Prostate gland (tissue), 2 donors: ENCODE measurements at regions not wholly inside any gene's neighbourhood (a gene's known extent, or its start where the extent isn't known, plus 50 kb on each side); places are given as distances from the start of the nearest gene placed in this dataset.

Experiments
- DNase-seq: peaks from one replicate; pipeline ENCODE4 v3.0.0-alpha.2; 2019; ENCODE audit warnings: low spot score
- H3K27ac ChIP-seq, 2 donors: fragments of 200-600 bp; sonication (generic); 2 replicates each; pipeline ENCODE4 v1.5.1; 2017 to 2019
- H3K27me3 ChIP-seq: fragments of 200-600 bp; sonication (generic); replicated peaks from 2 replicates; pipeline ENCODE4 v1.5.1; 2019; ENCODE audit not compliant: insufficient read depth
- H3K36me3 ChIP-seq, 2 donors: fragments of 200-600 bp; sonication (generic); 1 replicate in 1 of 2; 2 replicates in 1 of 2; pipeline versions ENCODE4 v1.5.1 to v1.8.1; 2017 to 2019
- H3K4me1 ChIP-seq: fragments of 200-600 bp; sonication (generic); replicated peaks from 2 replicates; pipeline ENCODE4 v1.5.1; 2019
- H3K4me3 ChIP-seq, 2 donors: fragments of 200-600 bp; sonication (generic); 2 replicates each; pipeline ENCODE4 v1.5.1; 2017 to 2019
- H3K9me3 ChIP-seq: fragments of 200-600 bp; sonication (generic); 2 replicates; pipeline ENCODE4 v1.5.1; 2017
- CTCF ChIP-seq, 4 experiments: fragments of 200-600 bp in 2 of 4; fragments of 450-650 bp in 2 of 4; sonication (generic) in 2 of 4; IDR thresholded peaks; 1 replicate in 3 of 4; 2 replicates in 1 of 4; pipeline ENCODE4 v1.5.1; 2016 to 2019; ENCODE audit warnings: antibody characterized with exemption in 4 of 4, mild to moderate bottlenecking in 2 of 4, moderate library complexity in 2 of 4
- POLR2A ChIP-seq: fragments of 450-650 bp; IDR thresholded peaks from one replicate; pipeline ENCODE4 v1.6.1; 2016; ENCODE audit warnings: antibody characterized with exemption, mild to moderate bottlenecking
- POLR2AphosphoS5 ChIP-seq: sonication (generic); formaldehyde crosslinking; IDR thresholded peaks from one replicate; pipeline ENCODE4 v1.6.1; 2017; ENCODE audit warnings: antibody characterized with exemption
- WGBS: methylation state at CpG from one replicate; pipeline ENCODE4 v1.1.5; 2018; 5-methylcytosine and 5-hydroxymethylcytosine counted together
- intact Hi-C: fragments of 100-400 bp; cut with DNase I; formaldehyde crosslinking; loops from one replicate; pipeline ENCODE4 v1.14.2; 2022

- peak; percentile 68 for DNase-seq
- Histone ChIP-seq H3K4me3 (no peak overlapping the region), H3K27me3 (no peaks in the 10 kb centered on the region), H3K27ac (peak overlapping the region; percentile 54 to 58), H3K36me3 (no peaks in the 10 kb centered on the region), H3K9me3 (no peaks in the 10 kb centered on the region), H3K4me1 (no peaks in the 10 kb centered on the region)
- TF ChIP-seq POLR2AphosphoS5 (peak; percentile 77), POLR2A (no peak)
- WGBS: 21% methylated on average over 11 of the region's 11 CpGs
- intact Hi-C loops: no loop called here
These were observed 62.6 kb upstream of the PTPRJ start for GRCh38 chr11:47917599-47918369.

GRCh38 chr11:47916361-47916841, 64.0 kb upstream of the PTPRJ start:
- TF ChIP-seq POLR2A (no peak), POLR2AphosphoS5 (peak; percentile 89)
- Histone ChIP-seq H3K4me1 (no peaks in the 10 kb centered on the region), H3K4me3 (no peak overlapping the region), H3K27me3 (no peaks in the 10 kb centered on the region), H3K36me3 (no peaks in the 10 kb centered on the region), H3K27ac (peak overlapping the region; percentile 39 to 58), H3K9me3 (no peaks in the 10 kb centered on the region)
- peak; percentile 83 for DNase-seq
- intact Hi-C loops: no loop called here
- WGBS: 20% methylated on average over 9 of the region's 9 CpGs

- H3K9me3 ChIP-seq: no peaks in the 10 kb centered on the region
- H3K4me3 ChIP-seq: no peak overlapping the region
- intact Hi-C loops: no loop called here
- H3K36me3 ChIP-seq: no peaks in the 10 kb centered on the region
- DNase-seq: no peak
- H3K27ac ChIP-seq: peak overlapping the region; percentile 39 to 58
- TF ChIP-seq CTCF (IDR thresholded peaks at IDR 0.05) (no peak), POLR2A (no peak), POLR2AphosphoS5 (no peak)
- H3K27me3 ChIP-seq: no peaks in the 10 kb centered on the region
- no peaks in the 10 kb centered on the region for H3K4me1 ChIP-seq
These were observed 64.6 kb upstream of the PTPRJ start for GRCh38 chr11:47915783-47916182.

GRCh38 chr11:47915374-47915773, 65.0 kb upstream of the PTPRJ start:
- Histone ChIP-seq H3K4me3 (no peak overlapping the region), H3K27me3 (no peaks in the 10 kb centered on the region), H3K36me3 (no peaks in the 10 kb centered on the region), H3K9me3 (no peaks in the 10 kb centered on the region), H3K27ac (peak overlapping the region; percentile 39 to 58), H3K4me1 (no peaks in the 10 kb centered on the region)
- TF ChIP-seq POLR2AphosphoS5: no peak
- no peak for TF ChIP-seq POLR2A
- TF ChIP-seq CTCF (IDR thresholded peaks at IDR 0.05): no peak
- intact Hi-C loops: no loop called here
- WGBS: 59% methylated on average over 9 of the region's 9 CpGs
- DNase-seq: no peak

GRCh38 chr11:47914743-47915142, 65.6 kb upstream of the PTPRJ start:
- H3K9me3 ChIP-seq: no peaks in the 10 kb centered on the region
- H3K27ac ChIP-seq: no peak overlapping the region
- 34% methylated on average over 7 of the region's 7 CpGs for WGBS
- H3K27me3 ChIP-seq: no peaks in the 10 kb centered on the region
- H3K4me3 ChIP-seq: no peak overlapping the region
- H3K4me1 ChIP-seq: no peaks in the 10 kb centered on the region
- TF ChIP-seq POLR2A: no peak
- H3K36me3 ChIP-seq: no peaks in the 10 kb centered on the region
- DNase-seq: no peak
- intact Hi-C loops: no loop called here

- H3K4me1 ChIP-seq: no peaks in the 10 kb centered on the region
- no peak for DNase-seq
- H3K27ac ChIP-seq: no peak overlapping the region
- no peaks in the 10 kb centered on the region for H3K36me3 ChIP-seq
- intact Hi-C loops: no loop called here
- WGBS: 96% methylated on average over 8 of the region's 8 CpGs
- H3K27me3 ChIP-seq: no peaks in the 10 kb centered on the region
- H3K9me3 ChIP-seq: no peaks in the 10 kb centered on the region
- TF ChIP-seq POLR2AphosphoS5: no peak
- no peak for TF ChIP-seq POLR2A
- TF ChIP-seq CTCF (IDR thresholded peaks at IDR 0.05): no peak
- no peak overlapping the region for H3K4me3 ChIP-seq
These were observed 65.5 kb upstream of the NUP160 start for GRCh38 chr11:47913529-47914244.
